ENCODE measurements at regions not wholly inside any gene's neighbourhood (a gene's known extent, or its start where the extent isn't known, plus 50 kb on each side); places are given as distances from the start of the nearest gene placed in this dataset.

- ATAC-seq (no peak), DNase-seq (ENCODE audit: extremely low read depth in 1 of 4, low spot score in 3 of 4) (no peak), FAIRE-seq (no peak)
- no TSS peak for BruUV-seq (replicated peaks)
- Histone ChIP-seq H3K27ac (ENCODE audit: extremely low read depth, low read depth, low read length) (no peak overlapping the region), H3K27me3 (ENCODE audit: control insufficient read depth in 2 of 2, insufficient read depth in 2 of 2, low read length in 2 of 2) (no peaks in the 10 kb centered on the region), H3K79me2 (ENCODE audit: control insufficient read depth, insufficient read depth, low read length) (no peaks in the 10 kb centered on the region), H3K4me3 (no peak overlapping the region), H3K9me1 (ENCODE audit: control insufficient read depth, insufficient read depth, low read length) (no peaks in the 10 kb centered on the region), H3K4me1 (replicated peaks in 1 of 2; ENCODE audit: control insufficient read depth in 2 of 2, insufficient read depth in 2 of 2, low read length in 2 of 2) (no peaks in the 10 kb centered on the region), H3K36me3 (ENCODE audit: control insufficient read depth, insufficient read depth, low read length) (no peaks in the 10 kb centered on the region), H3K9ac (ENCODE audit: insufficient read depth in 1 of 2, low read depth in 2 of 2, low read length in 2 of 2) (no peak overlapping the region), H3K9me3 (replicated peaks; ENCODE audit: control insufficient read depth, insufficient read depth, low read depth, low read length) (no peaks in the 10 kb centered on the region), H3K4me2 (ENCODE audit: insufficient read depth, low read length) (no peak overlapping the region), H4K20me1 (replicated peaks; ENCODE audit: control insufficient read depth, insufficient read depth, low read length) (no peaks in the 10 kb centered on the region), H2AFZ (ENCODE audit: low read depth, low read length) (no peak overlapping the region)
- ChIA-PET POLR2A (no interaction called here), CTCF (ENCODE audit: low intra/inter-chr PET ratio) (no interaction called here)
- TF ChIP-seq ZBED1 (IDR thresholded peaks at IDR 0.05): no peak
- no peak for TF ChIP-seq KLF16 (IDR thresholded peaks at IDR 0.05)
- no peak for TF ChIP-seq BCL6 (CRISPR knock-in tag; IDR thresholded peaks at IDR 0.05)
- TF ChIP-seq ZNF274 (IDR thresholded peaks at IDR 0.05; ENCODE audit: borderline replicate concordance, low read depth, low read length): no peak
- TF ChIP-seq ADNP (tag; IDR thresholded peaks at IDR 0.05): no peak
- no peak for TF ChIP-seq IFI16 (CRISPR knock-in tag; IDR thresholded peaks at IDR 0.05)
- TF ChIP-seq PHB (CRISPR knock-in tag; IDR thresholded peaks at IDR 0.05): no peak
- TF ChIP-seq ZNF75A (CRISPR knock-in tag; IDR thresholded peaks at IDR 0.05): no peak
- TF ChIP-seq DACH1 (IDR thresholded peaks at IDR 0.05; ENCODE audit: partially characterized antibody): no peak
- no peak for TF ChIP-seq ARNT (IDR thresholded peaks at IDR 0.05)
- no peak for TF ChIP-seq HMGXB4 (CRISPR knock-in tag; IDR thresholded peaks at IDR 0.05)
- no peak for TF ChIP-seq TCF7L2 (IDR thresholded peaks at IDR 0.05; ENCODE audit: low read depth, low read length)
- TF ChIP-seq ATF3 (IDR thresholded peaks at IDR 0.05): no peak
- no peak for TF ChIP-seq ATF3 (CRISPR knock-in tag; conservative IDR thresholded peaks at IDR 0.05)
- TF ChIP-seq XRCC5 (IDR thresholded peaks at IDR 0.05; ENCODE audit: low read depth, low read length): no peak
- TF ChIP-seq ZNF778 (CRISPR knock-in tag; IDR thresholded peaks at IDR 0.05): no peak
- no peak for TF ChIP-seq CC2D1A (IDR thresholded peaks at IDR 0.05)
- no peak for TF ChIP-seq ZBTB8A (IDR thresholded peaks at IDR 0.05; ENCODE audit: partially characterized antibody)
- TF ChIP-seq RBM22 (IDR thresholded peaks at IDR 0.05; ENCODE audit: low read depth, low read length, poor library complexity, severe bottlenecking): no peak
- no peak for TF ChIP-seq CHAMP1 (IDR thresholded peaks at IDR 0.05)
- 0% methylated on average over 5 of the region's 5 CpGs for WGBS (ENCODE audit: insufficient coverage, low coverage, missing lambda C conversion rate)
- in situ Hi-C loops (cut with MboI): no loop called here
- intact Hi-C loops (cut with micrococcal nuclease): no loop called here
Observed at GRCh38 chr18:56448751-56449150, 189.6 kb downstream of the TXNL1 start.
